WTC11 (cell line): ENCODE measurements at regions not wholly inside any gene's neighbourhood (a gene's known extent, or its start where the extent isn't known, plus 50 kb on each side); places are given as distances from the start of the nearest gene placed in this dataset.
"Not testable (repeated sequence)": the region's sequence is repeated elsewhere in the genome, so short reads cannot be mapped to it uniquely, and the experiment has no call there.

Experiments
- TF ChIP-seq, protein P1 (sequence below): fragments of 200-600 bp; IDR thresholded peaks from 2 replicates; pipeline ENCODE4 v1.8.0; 2022; ENCODE audit warnings: antibody characterized with exemption
- TF ChIP-seq, protein P2 (sequence below): sonication (generic); formaldehyde crosslinking; IDR thresholded peaks from 2 replicates; pipeline ENCODE4 v1.8.1; 2022; ENCODE audit warnings: mild to moderate bottlenecking, missing genetic modification reagents, moderate library complexity, borderline replicate concordance

DNA sequence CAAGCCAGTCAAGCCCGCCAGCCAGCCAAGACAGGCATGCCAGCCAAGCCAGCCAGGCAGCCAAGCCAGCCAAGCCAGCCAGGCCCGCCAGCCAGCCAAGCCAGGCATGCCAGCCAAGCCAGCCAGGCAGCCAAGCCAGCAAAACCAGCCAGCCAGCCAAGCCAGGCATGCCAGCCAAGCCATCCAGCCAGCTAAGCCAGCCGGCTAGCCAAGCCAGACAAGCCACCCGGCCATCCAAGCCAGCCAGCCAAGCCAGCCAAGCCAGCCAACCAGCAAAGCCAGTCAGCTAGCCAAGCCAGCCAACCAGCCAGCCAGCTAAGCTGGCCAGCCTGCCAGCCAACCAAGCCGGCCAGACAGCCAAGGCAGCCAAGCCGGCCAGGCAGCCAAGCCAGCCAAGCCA is 330.7 kb upstream of the PLGLB2 start:
- TF ChIP-seq, protein P1, sequence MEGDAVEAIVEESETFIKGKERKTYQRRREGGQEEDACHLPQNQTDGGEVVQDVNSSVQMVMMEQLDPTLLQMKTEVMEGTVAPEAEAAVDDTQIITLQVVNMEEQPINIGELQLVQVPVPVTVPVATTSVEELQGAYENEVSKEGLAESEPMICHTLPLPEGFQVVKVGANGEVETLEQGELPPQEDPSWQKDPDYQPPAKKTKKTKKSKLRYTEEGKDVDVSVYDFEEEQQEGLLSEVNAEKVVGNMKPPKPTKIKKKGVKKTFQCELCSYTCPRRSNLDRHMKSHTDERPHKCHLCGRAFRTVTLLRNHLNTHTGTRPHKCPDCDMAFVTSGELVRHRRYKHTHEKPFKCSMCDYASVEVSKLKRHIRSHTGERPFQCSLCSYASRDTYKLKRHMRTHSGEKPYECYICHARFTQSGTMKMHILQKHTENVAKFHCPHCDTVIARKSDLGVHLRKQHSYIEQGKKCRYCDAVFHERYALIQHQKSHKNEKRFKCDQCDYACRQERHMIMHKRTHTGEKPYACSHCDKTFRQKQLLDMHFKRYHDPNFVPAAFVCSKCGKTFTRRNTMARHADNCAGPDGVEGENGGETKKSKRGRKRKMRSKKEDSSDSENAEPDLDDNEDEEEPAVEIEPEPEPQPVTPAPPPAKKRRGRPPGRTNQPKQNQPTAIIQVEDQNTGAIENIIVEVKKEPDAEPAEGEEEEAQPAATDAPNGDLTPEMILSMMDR = not testable (repeated sequence)
- TF ChIP-seq, protein P2, sequence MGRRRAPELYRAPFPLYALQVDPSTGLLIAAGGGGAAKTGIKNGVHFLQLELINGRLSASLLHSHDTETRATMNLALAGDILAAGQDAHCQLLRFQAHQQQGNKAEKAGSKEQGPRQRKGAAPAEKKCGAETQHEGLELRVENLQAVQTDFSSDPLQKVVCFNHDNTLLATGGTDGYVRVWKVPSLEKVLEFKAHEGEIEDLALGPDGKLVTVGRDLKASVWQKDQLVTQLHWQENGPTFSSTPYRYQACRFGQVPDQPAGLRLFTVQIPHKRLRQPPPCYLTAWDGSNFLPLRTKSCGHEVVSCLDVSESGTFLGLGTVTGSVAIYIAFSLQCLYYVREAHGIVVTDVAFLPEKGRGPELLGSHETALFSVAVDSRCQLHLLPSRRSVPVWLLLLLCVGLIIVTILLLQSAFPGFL = not testable (repeated sequence)
